ENCODE measurements at regions not wholly inside any gene's neighbourhood (a gene's known extent, or its start where the extent isn't known, plus 50 kb on each side); places are given as distances from the start of the nearest gene placed in this dataset.
"Not testable (repeated sequence)": the region's sequence is repeated elsewhere in the genome, so short reads cannot be mapped to it uniquely, and the experiment has no call there.

- not testable (repeated sequence) for DNase-seq (ENCODE audit: low read depth)
Measured at GRCh38 chr5:3147405-3147804, 395.9 kb upstream of the IRX2 start.

- DNase-seq (ENCODE audit: low read depth), result no peak
Measured at GRCh38 chr5:3145641-3146040, 394.2 kb upstream of the IRX2 start.

GRCh38 chr5:3143382-3143781 is 391.9 kb upstream of the IRX2 start:
- no peak for DNase-seq (ENCODE audit: low read depth)

- no peak for DNase-seq (ENCODE audit: low read depth)
Measured at GRCh38 chr5:3142261-3143027, 391.0 kb upstream of the IRX2 start.

GRCh38 chr5:3140117-3140516 is 388.6 kb upstream of the IRX2 start:
- no peak for DNase-seq (ENCODE audit: low read depth)

GRCh38 chr5:3139499-3139931 is 388.0 kb upstream of the IRX2 start:
- DNase-seq (ENCODE audit: low read depth), result no peak

GRCh38 chr5:3131161-3131560 is 379.7 kb upstream of the IRX2 start:
- DNase-seq (ENCODE audit: low read depth), result no peak

- DNase-seq (ENCODE audit: low read depth), result no peak
Measured at GRCh38 chr5:3129252-3129651, 377.8 kb upstream of the IRX2 start.

- DNase-seq (ENCODE audit: low read depth), result no peak
Measured at GRCh38 chr5:3127423-3127911, 376.0 kb upstream of the IRX2 start.

GRCh38 chr5:3126639-3127038 is 375.2 kb upstream of the IRX2 start:
- DNase-seq (ENCODE audit: low read depth), result no peak

GRCh38 chr5:3124410-3124809 is 372.9 kb upstream of the IRX2 start:
- no peak for DNase-seq (ENCODE audit: low read depth)

GRCh38 chr5:3123763-3124157 is 372.3 kb upstream of the IRX2 start:
- no peak for DNase-seq (ENCODE audit: low read depth)

- no peak for DNase-seq (ENCODE audit: low read depth)
Measured at GRCh38 chr5:3122985-3123762, 371.7 kb upstream of the IRX2 start.

- no peak for DNase-seq (ENCODE audit: low read depth)
Measured at GRCh38 chr5:3122216-3122615, 370.7 kb upstream of the IRX2 start.

- no peak for DNase-seq (ENCODE audit: low read depth)
Measured at GRCh38 chr5:3121813-3122212, 370.3 kb upstream of the IRX2 start.

- no peak for DNase-seq (ENCODE audit: low read depth)
Measured at GRCh38 chr5:3120028-3120427, 368.6 kb upstream of the IRX2 start.

GRCh38 chr5:3119435-3119834 is 368.0 kb upstream of the IRX2 start:
- DNase-seq (ENCODE audit: low read depth), result no peak

GRCh38 chr5:3118340-3118739 is 366.9 kb upstream of the IRX2 start:
- no peak for DNase-seq (ENCODE audit: low read depth)

- DNase-seq (ENCODE audit: low read depth), result no peak
Measured at GRCh38 chr5:3116366-3116765, 364.9 kb upstream of the IRX2 start.

GRCh38 chr5:3114467-3114866 is 363.0 kb upstream of the IRX2 start:
- DNase-seq (ENCODE audit: low read depth), result no peak

GRCh38 chr5:3110371-3110770 is 358.9 kb upstream of the IRX2 start:
- no peak for DNase-seq (ENCODE audit: low read depth)

GRCh38 chr5:3107156-3107611 is 355.7 kb upstream of the IRX2 start:
- DNase-seq (ENCODE audit: low read depth), result no peak

- no peak for DNase-seq (ENCODE audit: low read depth)
Measured at GRCh38 chr5:3105581-3105980, 354.1 kb upstream of the IRX2 start.
